PC-3 (cell line): ENCODE measurements at regions not wholly inside any gene's neighbourhood (a gene's known extent, or its start where the extent isn't known, plus 50 kb on each side); places are given as distances from the start of the nearest gene placed in this dataset.

ENCODE experiments used
- ATAC-seq: fragments of 200-7000 bp; cut with Tn5 transposase; 2 replicates; pipeline ENCODE4 v1.9.1; 2020; ENCODE audit warnings: mild to moderate bottlenecking, moderate library complexity
- BruUV-seq: library from RNA; stranded (reverse); fragments of 400-500 nt; replicated peaks from 2 replicates; lab custom pipeline; 2021; lab: Mats Ljungman, UMichigan
- CTCF ChIA-PET: fragments of 300-600 bp; sonication (Branson Sonifier 250); formaldehyde crosslinking; loops from one replicate; lab custom pipeline; 2022; ENCODE audit warnings: antibody characterized with exemption; lab: Charles Lee
- POLR2A ChIA-PET: fragments of 300-600 bp; sonication (Branson Sonifier 250); formaldehyde crosslinking; loops from one replicate; lab custom pipeline; 2022; ENCODE audit warnings: antibody characterized with exemption; ENCODE audit not compliant: unreplicated experiment; lab: Charles Lee
- DNase-seq: peaks from one replicate; pipeline ENCODE4 v3.0.0-alpha.2; 2015
- H2AFZ ChIP-seq: fragments of 300-600 bp; sonication (generic); 2 replicates; pipeline ENCODE4 v1.6.0; 2016; ENCODE audit warnings: antibody characterized with exemption, low read length
- H3F3A ChIP-seq: fragments of 300-600 bp; sonication (generic); one replicate; pipeline ENCODE4 v1.6.0; 2017; ENCODE audit warnings: antibody characterized with exemption, low read length, control low read depth, mild to moderate bottlenecking; ENCODE audit not compliant: unreplicated experiment
- H3K27ac ChIP-seq: fragments of 300-600 bp; sonication (generic); 2 replicates; pipeline ENCODE4 v1.5.1; 2016; ENCODE audit warnings: mild to moderate bottlenecking, low read length
- H3K27me3 ChIP-seq: fragments of 300-600 bp; sonication (generic); 2 replicates; pipeline ENCODE4 v1.6.1; 2016; ENCODE audit warnings: low read length, mixed read lengths
- H3K36me3 ChIP-seq: fragments of 300-600 bp; sonication (generic); 2 replicates; pipeline ENCODE4 v1.6.1; 2016; ENCODE audit warnings: low read depth, mixed run types, low read length, mixed read lengths
- H3K4me1 ChIP-seq: fragments of 300-600 bp; sonication (generic); 2 replicates; pipeline ENCODE4 v1.5.1; 2016; ENCODE audit warnings: low read length; ENCODE audit not compliant: insufficient read depth
- H3K4me2 ChIP-seq: fragments of 300-600 bp; sonication (generic); 2 replicates; pipeline ENCODE4 v1.6.0; 2016; ENCODE audit warnings: low read length
- H3K4me3 ChIP-seq: fragments of 300-600 bp; sonication (generic); 2 replicates; pipeline ENCODE4 v1.5.1; 2016; ENCODE audit warnings: mild to moderate bottlenecking, low read length, mixed read lengths
- H3K79me2 ChIP-seq: fragments of 300-600 bp; sonication (generic); 2 replicates; pipeline ENCODE4 v1.6.1; 2017; ENCODE audit warnings: low read length, mixed read lengths
- H3K9ac ChIP-seq: fragments of 300-600 bp; sonication (generic); 2 replicates; pipeline ENCODE4 v1.6.0; 2016; ENCODE audit warnings: mild to moderate bottlenecking, low read length
- H3K9me2 ChIP-seq: fragments of 300-600 bp; sonication (generic); replicated peaks from 2 replicates; pipeline ENCODE4 v1.6.1; 2016; ENCODE audit warnings: mixed run types, low read length, mixed read lengths
- H3K9me3 ChIP-seq: fragments of 300-600 bp; sonication (generic); 2 replicates; pipeline ENCODE4 v1.6.1; 2016; ENCODE audit warnings: low read length, mixed read lengths
- H4K20me1 ChIP-seq: fragments of 300-600 bp; sonication (generic); 2 replicates; pipeline ENCODE4 v1.6.1; 2016; ENCODE audit warnings: low read length, mixed read lengths
- CTCF ChIP-seq: fragments of 300-600 bp; sonication (generic); conservative IDR thresholded peaks from 2 replicates; pipeline ENCODE4 v1.5.1; 2017; ENCODE audit warnings: antibody characterized with exemption, low read depth, mild to moderate bottlenecking, low read length
- EZH2 ChIP-seq: fragments of 300-600 bp; sonication (generic); IDR thresholded peaks from one replicate; pipeline ENCODE4 v1.6.1; 2017; ENCODE audit warnings: antibody characterized with exemption, mild to moderate bottlenecking, low read length; ENCODE audit not compliant: unreplicated experiment
- EZH2phosphoT487 ChIP-seq: fragments of 300-600 bp; sonication (generic); IDR thresholded peaks from 2 replicates; pipeline ENCODE4 v1.6.1; 2018; ENCODE audit warnings: mild to moderate bottlenecking, antibody characterized with exemption, low read length, borderline replicate concordance
- intact Hi-C: fragments of 100-400 bp; cut with micrococcal nuclease; formaldehyde crosslinking; loops from 2 replicates; pipeline ENCODE4 v1.9.0; 2023

- H3F3A ChIP-seq = no peaks in the 10 kb centered on the region
- no peak overlapping the region for H3K27ac ChIP-seq
- no peaks in the 10 kb centered on the region for H3K79me2 ChIP-seq
- intact Hi-C loops = no loop called here
- no peaks in the 10 kb centered on the region for H3K9me2 ChIP-seq
- no peak for ATAC-seq
- H2AFZ ChIP-seq = no peak overlapping the region
- no peak overlapping the region for H3K4me3 ChIP-seq
- no peak for DNase-seq
- no peaks in the 10 kb centered on the region for H3K9me3 ChIP-seq
- TF ChIP-seq CTCF = no peak
- no peak for TF ChIP-seq EZH2
- TF ChIP-seq EZH2phosphoT487 = no peak
- no peaks in the 10 kb centered on the region for H3K36me3 ChIP-seq
- no peak overlapping the region for H3K4me2 ChIP-seq
- POLR2A ChIA-PET = no interaction called here
- H3K4me1 ChIP-seq = peaks cover 4% of the 10 kb centered on the region; the same call in 1 of the 2 replicates
- H3K9ac ChIP-seq = no peak overlapping the region
- BruUV-seq = no TSS peak
- no peaks in the 10 kb centered on the region for H4K20me1 ChIP-seq
- no peaks in the 10 kb centered on the region for H3K27me3 ChIP-seq
- CTCF ChIA-PET = no interaction called here
These were observed 290.0 kb downstream of the SETD4 start for GRCh38 chr21:35770101-35770945.

- Histone ChIP-seq H3K4me3 (no peak overlapping the region), H3K27ac (no peak overlapping the region), H4K20me1 (no peaks in the 10 kb centered on the region), H3K9me3 (no peaks in the 10 kb centered on the region), H3K27me3 (no peaks in the 10 kb centered on the region), H3K36me3 (no peaks in the 10 kb centered on the region), H3K9me2 (no peaks in the 10 kb centered on the region), H3K4me2 (no peak overlapping the region), H2AFZ (no peak overlapping the region), H3F3A (no peaks in the 10 kb centered on the region), H3K9ac (no peak overlapping the region), H3K4me1 (no peaks in the 10 kb centered on the region), H3K79me2 (no peaks in the 10 kb centered on the region)
- CTCF ChIA-PET = no interaction called here
- no TSS peak for BruUV-seq
- intact Hi-C loops = no loop called here
- ATAC-seq (no peak), DNase-seq (no peak)
- TF ChIP-seq EZH2phosphoT487 = no peak
- POLR2A ChIA-PET = no interaction called here
These were observed 292.1 kb downstream of the SETD4 start for GRCh38 chr21:35768187-35768586.

GRCh38 chr21:35764586-35764985 lies 295.7 kb downstream of the SETD4 start:
- ATAC-seq (no peak), DNase-seq (no peak)
- TF ChIP-seq EZH2phosphoT487 (no peak), EZH2 (no peak), CTCF (no peak)
- Histone ChIP-seq H3K4me1 (no peaks in the 10 kb centered on the region), H2AFZ (no peak overlapping the region), H3K4me2 (no peak overlapping the region), H3K36me3 (no peaks in the 10 kb centered on the region), H3K9me3 (no peaks in the 10 kb centered on the region), H3F3A (no peaks in the 10 kb centered on the region), H3K9me2 (no peaks in the 10 kb centered on the region), H3K27me3 (no peaks in the 10 kb centered on the region), H4K20me1 (no peaks in the 10 kb centered on the region), H3K27ac (no peak overlapping the region), H3K9ac (no peak overlapping the region), H3K4me3 (no peak overlapping the region), H3K79me2 (no peaks in the 10 kb centered on the region)
- BruUV-seq = no TSS peak
- ChIA-PET CTCF (no interaction called here), POLR2A (no interaction called here)
- intact Hi-C loops = no loop called here
